GM12891 (cell line): ENCODE measurements at regions not wholly inside any gene's neighbourhood (a gene's known extent, or its start where the extent isn't known, plus 50 kb on each side); places are given as distances from the start of the nearest gene placed in this dataset.
"Not testable (repeated sequence)": the region's sequence is repeated elsewhere in the genome, so short reads cannot be mapped to it uniquely, and the experiment has no call there.

Experiments
- DNase-seq: peaks from one replicate; pipeline ENCODE4 v3.0.0; 2011; ENCODE audit warnings: low spot score; ENCODE audit not compliant: insufficient read length
- FAIRE-seq: peaks from 2 replicates; lab custom pipeline; 2011; peaks lifted over from hg19 to GRCh38; lab: Jason Lieb, UNC
- PAX5 ChIP-seq: IDR thresholded peaks from 2 replicates; pipeline ENCODE4 v1.6.1; 2011; ENCODE audit warnings: low read length, moderate library complexity, mild to moderate bottlenecking; ENCODE audit not compliant: insufficient read depth, severe bottlenecking
- POLR2A ChIP-seq: IDR thresholded peaks from 2 replicates; pipeline ENCODE4 v1.6.1; 2011; ENCODE audit warnings: low read depth, low read length, control low read depth
- POLR2AphosphoS5 ChIP-seq: IDR thresholded peaks from 2 replicates; pipeline ENCODE4 v1.6.1; 2011; ENCODE audit warnings: low read depth, low read length, control low read depth
- POU2F2 ChIP-seq: IDR thresholded peaks from 2 replicates; pipeline ENCODE4 v1.6.1; 2011; ENCODE audit warnings: low read depth, mild to moderate bottlenecking, control low read depth, low read length, moderate library complexity
- SPI1 ChIP-seq: IDR thresholded peaks from 2 replicates; pipeline ENCODE4 v1.6.1; 2011; ENCODE audit warnings: low read depth, low read length, control low read depth
- TAF1 ChIP-seq: IDR thresholded peaks from 2 replicates; pipeline ENCODE4 v1.6.1; 2011; ENCODE audit warnings: low read depth, low read length, control low read depth

- FAIRE-seq (no peak), DNase-seq (no peak)
- TF ChIP-seq POLR2AphosphoS5 (no peak), TAF1 (no peak), SPI1 (no peak), POLR2A (no peak), PAX5 (no peak), POU2F2 (no peak)
These were observed 292.6 kb upstream of the NT5E start for GRCh38 chr6:85157311-85157710.

DNA sequence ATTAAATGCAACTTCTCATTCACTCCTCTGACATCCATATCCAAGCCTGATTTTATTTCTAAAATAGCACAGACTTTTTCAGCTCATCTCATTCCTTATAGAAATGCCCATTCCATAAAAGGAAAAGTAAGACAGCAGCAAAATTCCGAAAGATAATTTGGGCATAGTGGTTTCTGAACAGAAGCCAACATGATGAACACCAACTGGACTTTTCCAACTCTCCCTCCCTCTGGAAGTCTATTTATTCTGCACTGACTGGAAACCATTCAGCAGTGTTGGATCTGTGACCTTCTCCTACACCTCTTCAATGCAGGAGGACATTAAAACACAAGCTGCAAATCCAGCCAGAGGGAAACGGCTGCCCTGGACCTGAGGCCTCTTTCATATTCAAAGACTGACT lies 306.2 kb upstream of the NT5E start:
- DNase-seq (no peak), FAIRE-seq (no peak)
- no peak for TF ChIP-seq POLR2AphosphoS5
- TF ChIP-seq PAX5: no peak
- TF ChIP-seq SPI1: no peak
- TF ChIP-seq POU2F2: no peak
- no peak for TF ChIP-seq TAF1
- no peak for TF ChIP-seq POLR2A

DNA sequence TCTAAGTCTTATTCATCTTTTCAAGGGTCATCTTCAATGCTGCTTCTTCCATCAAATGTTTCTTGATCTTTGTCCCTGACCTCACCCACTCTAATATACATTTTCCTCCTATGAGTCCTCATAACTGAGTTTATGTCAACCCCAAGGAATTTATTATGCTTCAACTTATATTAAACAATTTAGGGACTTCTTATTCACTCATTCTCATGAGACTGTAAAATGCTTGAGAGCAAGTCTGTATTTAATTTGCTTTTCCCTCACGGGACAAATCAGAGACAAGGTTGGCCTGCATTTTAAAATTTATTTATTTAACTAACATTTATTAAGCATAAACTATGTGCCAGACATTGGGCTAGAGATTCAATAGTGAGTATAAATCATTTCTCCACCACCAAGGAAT lies 312.0 kb upstream of the NT5E start:
- DNase-seq: no peak
- FAIRE-seq: no peak
- TF ChIP-seq SPI1: no peak
- no peak for TF ChIP-seq POLR2AphosphoS5
- TF ChIP-seq TAF1: no peak
- no peak for TF ChIP-seq POU2F2
- TF ChIP-seq PAX5: no peak
- no peak for TF ChIP-seq POLR2A

DNA sequence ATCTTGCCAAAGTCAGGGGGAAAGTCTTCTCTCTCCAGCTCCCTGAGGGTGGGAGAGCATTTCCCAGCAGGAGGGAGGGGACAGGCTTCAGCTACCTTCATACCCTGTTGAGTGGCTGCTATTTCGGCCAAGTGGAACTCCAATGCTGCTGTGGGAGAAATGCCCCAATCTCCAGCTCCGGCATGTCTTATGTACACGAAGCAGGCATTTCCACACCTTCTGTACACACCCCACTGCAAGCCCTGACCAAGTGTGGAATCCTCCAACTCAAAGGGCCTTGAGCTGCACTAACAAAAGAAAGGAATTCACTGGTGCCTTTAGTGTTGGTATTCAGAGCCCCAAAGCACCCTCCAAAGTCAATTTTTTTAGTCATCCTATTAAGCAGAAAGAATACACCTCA lies 313.6 kb upstream of the NT5E start:
- TF ChIP-seq PAX5 (no peak), POU2F2 (no peak), SPI1 (no peak), POLR2AphosphoS5 (no peak), POLR2A (no peak), TAF1 (no peak)
- DNase-seq: no peak
- no peak for FAIRE-seq

GRCh38 chr6:85135376-85136094 lies 314.3 kb upstream of the NT5E start:
- TF ChIP-seq SPI1: no peak
- no peak for TF ChIP-seq POLR2AphosphoS5
- TF ChIP-seq POLR2A: no peak
- TF ChIP-seq POU2F2: no peak
- TF ChIP-seq TAF1: no peak
- no peak for TF ChIP-seq PAX5
- no peak for FAIRE-seq
- DNase-seq: no peak

DNA sequence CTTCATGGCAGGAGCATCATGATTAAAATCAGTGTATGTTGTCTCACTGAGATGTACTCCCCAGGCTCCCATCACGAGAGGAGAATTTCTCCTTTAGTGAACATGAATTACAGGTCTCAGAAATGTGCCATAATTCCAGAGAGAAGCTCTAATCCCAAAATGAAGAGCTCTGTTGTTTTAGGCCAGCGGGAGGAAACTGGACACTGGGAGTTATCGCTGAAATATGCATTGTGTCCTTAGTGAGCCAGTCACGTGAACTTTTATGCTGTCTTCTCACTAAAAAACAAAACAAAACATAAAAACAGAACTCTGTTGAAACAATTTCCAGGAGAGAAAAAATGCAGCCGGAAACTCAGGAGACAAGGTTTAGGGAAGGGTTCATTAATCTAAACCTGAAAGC lies 315.7 kb upstream of the NT5E start:
- FAIRE-seq: no peak

GRCh38 chr6:85132091-85132490 lies 317.8 kb upstream of the NT5E start:
- TF ChIP-seq POLR2A (no peak), POU2F2 (no peak), POLR2AphosphoS5 (no peak), PAX5 (no peak), SPI1 (no peak), TAF1 (no peak)
- no peak for FAIRE-seq

More for the DNA sequence above, 315.7 kb upstream of the NT5E start:
- DNase-seq: no peak
- TF ChIP-seq SPI1 (no peak), POU2F2 (no peak), POLR2AphosphoS5 (no peak), TAF1 (no peak)

DNA sequence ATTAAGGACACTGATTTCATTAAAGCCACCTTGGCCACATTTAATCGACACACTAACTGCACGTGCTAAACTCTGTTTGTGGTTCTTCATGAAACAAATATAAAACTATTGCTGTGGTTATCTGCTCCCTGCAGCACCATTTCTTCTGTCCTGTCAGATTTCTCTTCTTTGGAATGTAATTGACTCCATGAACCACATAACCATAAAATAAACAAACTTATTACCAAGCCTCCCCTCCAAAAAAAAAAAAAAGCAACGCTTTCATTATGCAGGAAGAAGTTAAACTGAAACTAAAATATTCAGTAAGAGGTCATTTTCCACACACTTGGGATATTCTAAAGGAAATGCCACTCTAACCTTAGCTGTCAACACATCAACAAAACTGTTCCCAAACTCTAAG lies 319.1 kb upstream of the NT5E start:
- FAIRE-seq: no peak
- DNase-seq: no peak

More at GRCh38 chr6:85132091-85132490, 317.8 kb upstream of the NT5E start:
- no peak for DNase-seq

DNA sequence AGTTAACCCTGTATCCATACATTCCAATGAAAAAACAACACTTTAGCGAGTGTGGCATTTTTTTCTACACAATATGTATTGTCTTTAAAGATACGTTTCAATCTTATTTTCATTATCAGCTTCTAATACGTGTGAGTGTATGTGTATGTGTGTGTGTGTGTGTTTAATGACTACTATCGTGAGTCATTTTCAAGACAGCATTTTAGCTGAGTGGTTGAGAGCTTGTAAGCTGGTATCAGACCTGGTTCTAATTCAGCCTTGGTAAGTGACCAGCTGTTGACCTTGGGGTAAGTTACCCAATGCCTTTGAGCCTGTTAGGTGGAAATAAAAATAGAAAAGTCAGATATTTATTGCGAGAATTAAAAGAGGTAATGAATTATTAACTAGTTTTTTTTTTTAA lies 320.0 kb upstream of the NT5E start:
- TF ChIP-seq POLR2A: no peak
- TF ChIP-seq PAX5: no peak
- no peak for TF ChIP-seq TAF1
- TF ChIP-seq SPI1: no peak
- TF ChIP-seq POU2F2: no peak
- no peak for TF ChIP-seq POLR2AphosphoS5
- no peak for DNase-seq
- FAIRE-seq: no peak

More for the DNA sequence above, 319.1 kb upstream of the NT5E start:
- TF ChIP-seq TAF1 (no peak), SPI1 (no peak), PAX5 (no peak), POLR2A (no peak), POLR2AphosphoS5 (no peak), POU2F2 (no peak)

- FAIRE-seq: no peak
- TF ChIP-seq TAF1: no peak
- TF ChIP-seq POLR2A: no peak
- TF ChIP-seq POLR2AphosphoS5: no peak
- TF ChIP-seq SPI1: no peak
- TF ChIP-seq POU2F2: no peak
- TF ChIP-seq PAX5: no peak
These were observed 321.1 kb upstream of the NT5E start for GRCh38 chr6:85128781-85129180.

DNA sequence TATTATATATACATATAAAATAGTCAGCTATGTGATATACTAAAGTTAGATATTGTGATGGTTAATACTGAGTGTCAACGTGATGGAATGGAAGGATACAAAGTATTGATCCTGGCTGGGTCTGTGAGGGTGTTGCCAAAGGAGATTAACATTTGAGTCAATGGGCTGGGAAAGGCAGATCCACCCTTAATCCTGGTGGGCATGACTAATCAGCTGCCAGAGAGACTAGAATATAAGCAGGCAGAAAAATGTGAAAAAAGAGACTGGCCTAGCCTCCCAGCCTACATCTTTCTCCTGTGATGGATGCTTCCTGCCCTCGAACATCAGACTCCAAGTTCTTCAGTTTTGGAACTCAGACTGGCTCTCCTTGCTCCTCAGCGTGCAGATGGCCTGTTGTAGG lies 321.6 kb upstream of the NT5E start:
- FAIRE-seq, DNase-seq: not testable (repeated sequence)

More at GRCh38 chr6:85128781-85129180, 321.1 kb upstream of the NT5E start:
- DNase-seq: no peak
